NK-92 (cell line): ENCODE measurements at regions not wholly inside any gene's neighbourhood (a gene's known extent, or its start where the extent isn't known, plus 50 kb on each side); places are given as distances from the start of the nearest gene placed in this dataset.

Source experiments
- DNase-seq: peaks from one replicate; lab custom pipeline; 2025; ENCODE audit not compliant: unreplicated experiment; lab: John Stamatoyannopoulos, UW

DNA sequence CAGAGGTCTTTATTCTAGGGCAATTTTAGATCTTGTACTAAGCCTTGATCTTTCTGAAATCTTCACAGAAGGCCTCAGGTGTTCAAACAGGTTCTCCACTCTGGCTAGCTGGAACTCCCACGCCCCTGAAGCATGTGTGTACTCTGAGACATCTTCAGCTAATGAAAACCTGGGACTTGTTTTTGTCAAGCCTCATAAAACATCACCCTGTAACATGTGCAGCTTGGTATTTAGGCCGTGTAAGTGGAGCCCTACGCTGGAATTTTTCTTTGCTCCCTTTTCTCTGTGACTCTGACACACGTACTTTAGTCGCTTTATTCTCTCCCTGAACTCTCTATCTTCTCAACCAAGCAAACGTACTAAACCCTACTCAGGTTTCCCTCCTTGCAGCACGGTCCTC lies 701.9 kb upstream of the ZP4 start:
- no peak for DNase-seq

DNA sequence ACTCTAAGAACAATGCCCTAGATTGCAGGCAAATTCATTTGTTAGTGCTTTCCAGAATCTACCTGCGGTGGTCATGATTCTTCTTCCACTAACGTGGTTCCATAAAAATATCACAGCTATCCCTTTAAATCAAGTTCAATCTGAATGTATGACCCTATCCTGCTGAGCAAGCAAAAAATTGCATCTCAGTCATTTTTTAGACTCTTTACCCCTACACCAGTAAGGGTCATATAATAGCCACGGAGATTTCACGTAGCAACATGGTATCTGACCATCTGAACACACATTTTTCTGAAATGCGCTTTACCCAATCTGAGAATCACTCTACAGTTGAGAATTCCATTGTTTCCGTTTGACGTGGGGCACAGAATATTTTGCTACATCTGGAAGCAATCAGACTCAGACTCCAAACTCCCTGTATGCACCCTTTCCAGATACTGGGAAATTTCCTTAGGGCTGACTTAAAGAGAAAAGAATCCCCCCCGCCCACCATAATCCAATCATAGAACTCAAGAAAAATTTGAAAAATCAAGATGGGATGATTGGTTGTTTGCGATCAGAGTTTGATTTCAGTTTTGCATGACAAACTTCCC lies 699.2 kb upstream of the ZP4 start:
- DNase-seq = no peak

DNA sequence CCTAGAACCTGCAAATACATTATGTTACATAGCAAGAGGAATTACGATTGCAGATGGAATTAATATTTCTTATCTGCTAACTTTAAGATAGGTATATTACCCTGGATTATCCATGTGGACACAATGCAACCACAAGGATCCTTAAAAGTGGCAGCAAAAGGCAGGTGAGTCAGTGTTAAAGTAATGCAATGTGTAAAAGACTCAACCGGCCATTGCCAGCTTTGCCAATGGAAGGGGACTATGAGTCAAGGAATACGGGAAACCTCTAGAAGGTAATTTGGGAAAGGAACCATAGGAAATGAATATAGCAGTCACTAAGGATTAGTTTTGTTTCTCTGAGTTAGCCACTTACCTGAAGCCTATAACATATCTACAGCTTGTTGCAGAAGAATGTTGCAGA lies 692.1 kb upstream of the ZP4 start:
- DNase-seq = no peak

DNA sequence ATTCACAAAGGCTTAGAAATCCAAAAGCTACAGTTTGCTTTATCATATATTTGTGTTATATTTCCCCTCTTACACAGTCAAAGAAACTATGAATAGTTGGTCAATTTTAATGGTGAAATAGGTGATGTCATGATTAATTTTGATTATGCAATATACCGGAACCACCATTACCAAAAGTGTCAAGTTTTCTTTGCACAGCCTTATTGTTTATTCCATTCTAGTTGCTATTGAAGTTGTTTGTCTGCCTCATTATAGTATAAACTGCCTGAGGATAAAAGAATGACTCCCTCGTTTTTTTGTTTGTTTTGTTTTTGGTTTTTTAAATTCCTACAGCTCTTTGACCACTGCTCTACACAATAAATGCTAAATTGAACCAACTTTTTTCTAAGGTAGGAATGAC lies 690.6 kb upstream of the ZP4 start:
- no peak for DNase-seq

DNA sequence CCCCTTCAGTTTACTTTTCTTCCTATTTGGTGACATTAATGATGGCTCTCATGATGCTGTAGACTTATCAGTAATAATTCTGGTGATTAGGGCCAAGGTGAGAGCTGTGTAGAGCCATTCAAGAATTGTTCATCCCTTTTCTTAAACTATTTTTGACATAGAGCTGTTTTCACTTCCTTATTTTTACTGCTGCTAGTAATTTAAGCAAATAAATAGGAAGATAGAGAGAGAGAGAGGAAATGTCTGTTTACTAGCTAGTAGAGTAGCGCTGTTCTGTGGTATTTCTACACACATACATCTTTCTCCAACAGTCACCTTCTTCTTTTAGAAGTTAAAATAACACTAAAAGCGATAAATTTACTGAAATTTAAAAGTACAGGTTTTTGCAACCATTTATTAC lies 678.0 kb upstream of the ZP4 start:
- no peak for DNase-seq

DNA sequence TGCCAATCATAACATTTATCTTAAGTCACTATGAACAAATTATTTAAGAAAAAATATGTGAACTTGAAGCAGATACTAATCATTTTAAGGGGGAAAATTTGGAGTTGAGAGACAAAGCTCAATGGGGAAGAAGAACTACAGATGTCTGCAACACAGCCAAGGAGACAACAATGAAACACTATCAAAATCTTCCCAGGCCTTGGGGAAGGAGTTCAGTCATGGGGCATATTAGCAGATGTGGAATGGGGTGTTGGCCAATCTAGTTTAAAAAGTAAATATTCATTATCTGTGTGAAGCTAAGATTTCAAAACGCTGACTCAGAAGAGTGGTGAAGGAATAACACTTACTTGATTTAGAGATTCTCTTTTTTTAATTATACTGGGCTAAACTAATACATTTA lies 671.6 kb upstream of the ZP4 start:
- no peak for DNase-seq

DNA sequence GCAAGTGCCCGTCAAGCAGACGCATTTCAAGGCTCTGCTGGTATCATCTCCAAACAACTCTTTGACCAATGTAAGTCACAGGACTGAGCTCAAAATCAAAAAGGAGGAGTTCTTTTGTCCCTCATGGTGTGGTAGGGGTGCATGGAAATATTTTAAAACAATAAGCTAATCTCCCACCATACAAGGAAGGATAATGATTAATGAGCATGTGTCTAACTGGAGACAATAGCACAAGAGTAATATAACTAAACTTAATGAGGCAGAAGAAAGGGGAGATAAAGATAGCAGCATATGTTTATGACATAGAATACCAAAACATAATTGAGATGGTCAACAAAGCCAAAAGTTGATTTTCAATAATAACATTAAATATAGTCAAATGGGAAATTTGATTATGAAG lies 668.0 kb upstream of the ZP4 start:
- DNase-seq = no peak

DNA sequence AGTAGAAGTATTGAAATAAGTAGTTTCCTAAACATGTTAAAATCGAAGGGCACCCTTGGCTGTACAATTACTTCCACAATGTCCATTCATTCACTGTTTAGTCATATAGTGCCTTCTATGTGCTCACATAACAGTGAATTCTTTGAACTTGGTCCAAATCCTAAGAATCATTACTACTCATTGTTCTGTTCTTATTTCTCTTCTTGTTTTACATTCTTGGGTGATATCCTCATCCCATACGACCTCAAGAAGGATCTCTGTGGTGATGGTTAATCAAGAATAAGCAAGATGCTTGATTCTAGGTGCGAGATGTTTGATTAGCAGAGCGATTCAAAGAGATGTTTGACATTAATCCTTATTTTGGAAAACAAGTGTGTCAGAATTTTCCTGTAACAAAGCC lies 667.4 kb upstream of the ZP4 start:
- no peak for DNase-seq

DNA sequence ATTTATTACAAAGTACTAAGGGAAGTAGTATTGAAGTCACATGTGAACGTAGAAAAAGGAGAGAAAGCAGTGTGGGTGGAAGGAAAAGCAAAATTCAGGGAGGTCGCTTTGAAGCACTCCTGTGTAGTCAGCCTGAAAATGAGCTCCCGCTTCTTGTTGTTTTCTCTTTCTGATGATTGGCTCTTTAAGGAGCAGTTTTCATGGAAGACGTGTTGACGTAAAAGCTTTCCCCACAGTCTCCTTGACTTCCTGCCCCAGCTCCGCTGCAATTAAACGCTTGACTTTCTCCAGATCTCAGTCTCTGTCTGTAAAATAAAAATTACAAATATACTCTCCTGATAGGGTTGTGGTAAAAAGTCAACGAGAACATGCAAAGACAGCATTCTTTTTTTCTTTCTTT lies 661.5 kb upstream of the ZP4 start:
- no peak for DNase-seq

DNA sequence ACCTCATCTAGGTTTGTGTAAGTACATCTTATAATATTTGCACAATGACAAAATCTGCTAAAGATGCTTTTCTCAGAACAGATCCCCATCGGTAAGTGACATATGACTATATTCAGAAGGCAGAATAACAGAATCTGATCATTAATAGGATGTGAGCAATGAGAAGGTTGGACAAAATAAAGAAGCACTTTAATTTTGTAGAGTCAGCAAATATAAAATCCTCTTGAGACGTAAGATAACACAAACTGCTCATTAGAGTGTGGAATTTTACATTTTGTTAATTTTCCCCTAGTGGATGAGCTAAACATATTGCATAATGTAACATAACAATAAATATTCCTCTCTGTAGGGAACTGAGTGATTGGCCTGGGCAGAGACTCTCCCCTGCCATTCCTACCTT lies 658.4 kb upstream of the ZP4 start:
- no peak for DNase-seq

DNA sequence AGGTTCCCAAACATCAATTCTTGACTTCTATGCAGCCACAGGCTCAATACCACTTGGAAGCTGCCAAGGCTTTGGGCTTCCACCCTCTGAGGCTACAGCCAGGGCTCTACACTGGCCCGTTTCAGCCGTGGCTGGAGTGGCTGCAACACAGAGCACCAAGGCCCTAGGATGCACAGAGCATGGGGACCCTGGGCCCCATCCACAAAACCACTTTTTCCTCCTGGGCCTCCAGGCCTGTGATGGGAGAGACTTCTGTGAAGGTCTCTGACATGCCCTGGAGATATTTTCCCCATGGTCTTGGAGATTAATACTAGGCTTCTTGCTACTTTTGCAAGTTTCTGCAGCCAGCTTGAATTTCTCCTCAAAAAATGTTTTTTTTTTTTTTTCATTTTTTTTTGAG lies 655.4 kb upstream of the ZP4 start:
- no peak for DNase-seq

DNA sequence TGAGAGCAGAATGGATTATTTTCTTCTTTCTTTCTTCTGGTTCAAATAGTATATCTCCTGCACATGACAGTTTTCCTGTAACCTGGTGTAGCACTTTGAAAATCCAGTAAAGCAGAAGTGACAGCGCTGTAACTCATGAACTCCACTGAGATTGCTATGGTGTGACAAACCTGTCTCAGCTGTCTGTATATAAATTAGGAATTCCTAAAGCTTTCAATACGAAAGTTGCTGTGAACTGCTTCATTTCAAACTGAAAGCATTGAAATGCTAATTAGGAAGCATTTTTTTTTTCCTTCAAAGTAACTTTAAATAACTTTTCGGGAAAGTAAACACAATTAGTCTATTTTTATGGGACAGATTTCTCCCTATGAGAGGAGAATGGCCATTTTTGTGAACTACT lies 646.9 kb upstream of the ZP4 start:
- DNase-seq = no peak

DNA sequence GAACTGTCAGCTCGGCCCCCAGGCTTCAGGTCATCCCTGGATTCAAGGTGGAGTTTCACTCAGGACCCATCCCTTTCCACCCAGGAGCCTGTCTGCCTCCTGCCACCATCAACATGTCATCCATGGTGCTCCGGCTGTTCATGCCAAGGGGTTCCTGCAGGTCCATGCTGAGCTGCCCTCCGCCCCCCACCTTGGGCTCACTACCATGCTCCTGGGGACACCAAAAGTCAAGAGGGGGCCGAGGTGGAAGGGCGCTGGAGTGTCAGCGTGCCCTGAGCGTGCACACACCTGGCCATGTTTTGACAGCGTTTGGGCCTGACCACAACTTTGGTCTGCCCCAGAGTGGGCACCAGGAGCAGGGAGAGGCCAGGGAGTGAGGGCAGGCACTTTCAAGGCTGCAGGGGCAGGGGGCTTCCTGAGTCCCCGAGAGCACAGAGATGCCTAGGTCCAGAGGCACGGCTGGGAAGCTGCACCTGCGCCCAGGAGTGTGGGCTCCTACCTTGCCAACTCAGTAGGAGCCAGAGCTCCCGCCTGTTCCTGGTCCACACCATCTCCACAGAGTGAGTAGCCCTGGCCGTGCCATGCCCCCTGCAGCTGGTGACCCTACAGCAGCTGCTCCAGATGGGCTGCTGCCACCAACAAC lies 639.6 kb upstream of the ZP4 start:
- DNase-seq = no peak

DNA sequence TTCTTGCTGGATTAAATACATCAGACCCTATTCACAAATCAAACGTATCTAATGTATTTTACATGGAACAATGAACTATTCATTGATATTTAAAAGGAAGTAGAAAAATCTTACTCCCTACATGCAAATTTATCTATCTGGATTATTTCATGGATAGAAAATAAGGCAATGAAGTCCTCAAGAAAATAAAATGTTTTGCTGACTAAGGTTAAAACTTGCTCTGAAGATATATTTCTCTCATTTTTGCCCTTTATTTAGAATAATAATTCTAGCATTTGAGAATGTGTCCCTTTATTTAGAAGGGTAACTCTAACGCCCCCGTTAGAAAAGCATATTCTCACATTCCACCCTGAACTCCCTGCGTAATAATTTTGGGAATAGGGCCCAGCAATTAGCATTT lies 627.0 kb upstream of the ZP4 start:
- DNase-seq = no peak

DNA sequence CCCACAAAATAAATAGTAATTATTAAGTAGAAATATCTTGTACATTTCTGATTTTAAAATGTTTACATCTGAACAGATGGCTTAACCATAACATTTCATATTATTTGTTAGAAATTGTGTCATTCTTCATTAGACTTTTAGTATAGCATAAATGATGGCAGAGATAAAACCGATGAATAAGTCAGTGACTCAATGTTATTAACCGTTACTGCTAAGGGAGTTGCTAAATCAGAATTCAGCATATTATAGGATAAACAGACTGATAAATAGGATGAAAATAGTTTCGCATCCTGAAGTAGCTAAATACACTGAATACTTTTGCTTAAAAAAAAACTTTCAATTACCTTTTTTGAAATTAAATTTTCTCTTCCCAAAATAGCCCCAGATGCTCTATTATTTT lies 610.6 kb upstream of the ZP4 start:
- no peak for DNase-seq

DNA sequence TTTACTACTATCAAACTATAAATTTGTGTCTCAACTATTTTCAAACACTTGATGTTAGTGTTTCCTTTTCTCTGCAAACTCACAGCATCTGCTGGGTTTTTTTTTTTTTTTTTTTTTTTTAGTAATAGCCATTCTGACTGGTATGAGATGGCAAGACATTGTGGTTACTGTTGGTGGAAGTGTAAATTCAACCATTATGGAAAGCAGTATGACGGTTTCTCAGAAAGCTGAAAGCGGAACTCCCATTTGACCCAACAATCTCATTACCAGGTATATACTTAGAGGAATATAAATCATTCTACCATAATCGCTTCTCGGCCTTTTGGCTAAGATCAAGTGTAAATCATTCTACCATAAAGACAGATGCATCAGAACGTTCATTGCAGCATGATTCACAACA lies 608.3 kb upstream of the ZP4 start:
- no peak for DNase-seq

DNA sequence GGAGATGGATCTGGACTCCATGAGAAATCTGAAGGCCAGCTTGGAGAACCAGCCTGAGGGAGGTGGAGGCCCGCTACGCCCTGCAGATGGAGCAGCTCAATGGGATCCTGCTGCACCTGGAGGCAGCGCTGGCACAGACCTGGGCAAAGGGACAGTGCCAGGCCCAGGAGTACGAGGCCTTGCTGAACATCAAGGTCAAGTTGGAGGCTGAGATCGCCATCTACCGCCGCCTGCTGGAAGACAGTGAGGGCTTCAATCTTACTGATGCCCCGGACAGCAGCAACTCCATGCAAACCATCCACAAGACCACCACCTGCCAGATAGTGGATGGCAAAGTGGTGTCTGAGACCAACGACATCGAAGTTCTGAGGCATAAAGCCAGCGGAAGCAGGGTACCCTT lies 601.5 kb upstream of the ZP4 start:
- no peak for DNase-seq

DNA sequence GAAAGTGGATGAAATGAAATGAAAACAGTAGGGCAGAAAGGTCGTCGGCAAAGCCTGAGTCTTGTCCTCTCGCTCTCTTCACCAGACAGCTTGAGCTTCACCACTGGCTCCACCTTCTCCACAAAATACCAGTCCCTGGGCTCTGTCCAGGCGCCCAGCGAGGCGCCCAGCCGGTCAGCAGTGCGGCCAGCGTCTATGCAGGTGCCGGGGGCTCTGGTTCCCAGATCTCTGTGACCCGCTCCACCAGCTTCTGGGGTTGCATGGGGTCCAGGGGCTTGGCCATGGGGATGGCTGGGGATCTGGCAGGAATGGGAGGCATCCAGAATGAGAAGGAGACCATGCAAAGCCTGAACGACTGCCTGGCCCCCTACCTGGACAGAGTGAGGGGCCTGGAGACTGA lies 600.5 kb upstream of the ZP4 start:
- no peak for DNase-seq

DNA sequence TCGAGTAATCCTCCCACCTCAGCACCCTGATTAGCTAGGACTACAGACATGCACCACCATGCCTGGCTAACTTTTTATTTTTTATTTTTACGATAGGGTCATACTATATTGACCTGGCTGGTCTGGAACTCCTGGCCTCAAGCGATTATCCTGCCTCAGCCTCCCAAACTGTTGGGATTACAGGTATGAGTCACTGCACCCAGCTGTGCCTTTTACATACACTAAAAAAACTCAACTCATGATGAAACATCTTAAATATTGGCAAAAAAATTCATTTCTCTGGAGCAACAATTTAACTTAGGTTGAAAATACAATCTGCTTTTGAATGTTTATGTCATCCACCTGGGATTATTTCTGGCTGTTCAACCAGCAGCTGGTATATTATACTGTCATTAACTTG lies 598.3 kb upstream of the ZP4 start:
- no peak for DNase-seq

DNA sequence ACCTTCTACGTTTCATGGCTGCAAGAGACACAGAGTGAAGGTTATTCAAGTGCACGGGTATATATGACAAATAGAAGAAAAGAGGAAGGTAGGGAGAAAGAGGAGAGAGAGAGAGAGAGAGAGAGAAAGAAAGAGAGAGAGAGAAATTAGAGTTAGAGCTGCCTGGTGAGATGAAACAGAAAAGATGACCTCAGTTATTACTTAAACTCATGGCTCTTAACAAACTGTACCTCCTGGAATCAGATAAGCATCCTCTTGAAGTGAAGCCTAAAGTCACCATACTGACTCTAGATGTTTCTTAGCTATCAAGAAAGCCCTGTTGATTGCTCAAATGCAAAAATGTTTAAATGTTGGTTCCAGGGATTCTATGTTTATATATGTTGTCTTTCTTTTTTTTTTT lies 597.7 kb upstream of the ZP4 start:
- DNase-seq = no peak

DNA sequence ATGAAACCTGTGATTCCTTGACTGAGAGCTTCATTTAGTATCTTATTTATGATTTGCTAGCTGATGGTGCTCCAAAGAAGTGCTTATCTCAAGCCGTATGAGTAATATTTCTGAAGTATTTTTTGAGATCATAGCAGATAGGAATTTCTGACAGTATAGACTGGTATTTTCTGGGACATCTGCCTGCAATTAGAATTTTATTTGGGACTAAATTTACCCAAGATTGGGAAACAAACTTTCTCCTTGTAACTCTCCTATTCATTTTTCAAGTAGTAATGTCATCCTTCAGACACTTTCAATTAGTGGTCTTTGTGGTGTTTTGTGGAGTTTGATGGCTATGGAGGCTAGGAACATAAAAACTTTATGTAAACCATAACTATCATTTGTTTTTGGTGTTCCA lies 597.2 kb upstream of the ZP4 start:
- no peak for DNase-seq

DNA sequence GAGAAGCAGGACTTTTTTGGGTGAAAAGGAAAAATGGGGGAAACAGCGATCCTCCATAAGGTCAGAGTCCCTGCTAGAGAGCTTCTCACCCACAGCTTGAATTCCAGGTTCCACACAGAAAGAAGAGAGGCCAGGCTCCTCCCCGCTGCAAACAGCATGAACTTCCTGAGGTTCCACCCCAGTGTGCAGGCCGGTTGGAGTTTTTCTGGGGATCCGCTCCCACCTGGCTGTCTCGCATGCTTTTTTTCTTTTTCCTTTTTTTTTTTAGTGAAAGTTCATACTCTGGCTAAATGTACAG lies 595.1 kb upstream of the ZP4 start:
- no peak for DNase-seq

DNA sequence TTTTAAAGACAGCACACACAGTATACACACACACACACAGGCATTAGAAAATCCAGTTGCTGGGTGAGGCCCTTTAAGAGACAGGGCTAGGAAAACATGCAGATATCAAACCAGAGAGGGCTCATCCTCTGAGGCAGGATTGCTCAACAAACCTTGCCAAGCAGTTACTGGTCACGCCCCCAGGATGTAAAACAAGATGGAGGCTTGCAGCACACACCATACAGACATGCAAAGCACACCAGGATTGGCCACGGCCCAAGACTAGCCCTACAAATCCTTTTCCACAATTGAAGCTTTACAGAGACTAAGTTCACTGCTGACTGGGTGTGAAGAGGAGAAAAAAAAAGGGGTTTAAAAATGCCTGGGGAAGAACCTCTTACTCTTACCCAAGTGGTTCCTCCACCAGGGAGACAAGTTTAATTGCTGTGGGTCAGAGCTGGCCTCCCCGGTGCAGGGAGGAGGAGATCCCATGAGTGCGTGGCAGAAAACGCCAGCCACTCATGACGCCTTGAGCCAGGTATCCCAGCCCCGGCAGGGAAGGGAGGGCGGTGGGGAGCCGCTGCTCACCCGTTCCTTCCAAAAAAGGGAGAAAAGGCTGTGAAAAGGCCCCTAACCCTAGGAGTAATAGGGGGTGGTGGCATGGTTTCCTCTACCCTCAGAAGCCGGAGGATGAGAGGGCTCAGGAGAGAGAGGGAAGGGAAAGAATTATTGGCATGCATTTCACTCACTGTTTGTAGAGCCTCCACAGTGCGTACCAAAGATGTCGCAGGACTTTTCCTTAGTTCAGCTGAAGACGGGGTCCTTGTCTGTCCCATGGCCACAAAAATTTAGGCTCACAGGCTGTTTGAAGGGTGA lies 594.6 kb upstream of the ZP4 start:
- DNase-seq = no peak
